ENCODE measurements at regions not wholly inside any gene's neighbourhood (a gene's known extent, or its start where the extent isn't known, plus 50 kb on each side); places are given as distances from the start of the nearest gene placed in this dataset.

- Histone ChIP-seq H3K4me3 (no peak overlapping the region), H3K9me3 (peaks cover 13 to 100% (median 87%) of the 10 kb centered on the region in 4 donors), H3K27me3 (no peaks in the 10 kb centered on the region), H3K27ac (no peak overlapping the region), H3K36me3 (peaks cover 10 to 100% (median 68%) of the 10 kb centered on the region in 3 donors), H3K4me1 (no peaks in the 10 kb centered on the region)
- DNase-seq (ENCODE audit: low spot score in 2 of 2), result no peak
- WGBS, 2 donors, result 90 to 91% methylated on average over 15 to 18 of the region's 18 CpGs
- TF ChIP-seq POLR2A (IDR thresholded peaks at IDR 0.05) (no peak), EP300 (IDR thresholded peaks at IDR 0.05) (no peak), CTCF (IDR thresholded peaks at IDR 0.05) (no peak)
These were observed 103.4 kb downstream of the SNRPN start for GRCh38 chr15:25058080-25058785.

- WGBS, 2 donors, result 90 to 94% methylated on average over 20 of the region's 20 CpGs
- no peak for TF ChIP-seq POLR2A (IDR thresholded peaks at IDR 0.05)
- TF ChIP-seq EP300 (IDR thresholded peaks at IDR 0.05), result no peak
- TF ChIP-seq CTCF (IDR thresholded peaks at IDR 0.05), result no peak
These were observed 105.1 kb downstream of the SNRPN start for GRCh38 chr15:25059698-25060471.

GRCh38 chr15:25060472-25060803, 105.7 kb downstream of the SNRPN start:
- 83 to 94% methylated on average over 6 to 8 of the region's 8 CpGs for WGBS, 2 donors
- H3K36me3 ChIP-seq, result peaks cover 17 to 100% (median 71%) of the 10 kb centered on the region in 3 donors
- DNase-seq (ENCODE audit: low spot score in 2 of 2), result no peak
- H3K9me3 ChIP-seq, result peaks cover 13 to 100% (median 87%) of the 10 kb centered on the region in 4 donors
- no peaks in the 10 kb centered on the region for H3K27me3 ChIP-seq
- H3K27ac ChIP-seq, result no peak overlapping the region
- H3K4me1 ChIP-seq, result no peaks in the 10 kb centered on the region
- no peak overlapping the region for H3K4me3 ChIP-seq
- TF ChIP-seq POLR2A (IDR thresholded peaks at IDR 0.05) (no peak), CTCF (IDR thresholded peaks at IDR 0.05) (no peak), EP300 (IDR thresholded peaks at IDR 0.05) (no peak)

More at GRCh38 chr15:25059698-25060471, 105.1 kb downstream of the SNRPN start:
- no peaks in the 10 kb centered on the region for H3K4me1 ChIP-seq
- H3K27ac ChIP-seq, result no peak overlapping the region
- peaks cover 13 to 100% (median 87%) of the 10 kb centered on the region in 4 donors for H3K9me3 ChIP-seq
- H3K36me3 ChIP-seq, result peaks cover 14 to 100% (median 70%) of the 10 kb centered on the region in 3 donors
- H3K27me3 ChIP-seq, result no peaks in the 10 kb centered on the region
- no peak overlapping the region for H3K4me3 ChIP-seq
- DNase-seq (ENCODE audit: low spot score in 2 of 2), result no peak

DNA sequence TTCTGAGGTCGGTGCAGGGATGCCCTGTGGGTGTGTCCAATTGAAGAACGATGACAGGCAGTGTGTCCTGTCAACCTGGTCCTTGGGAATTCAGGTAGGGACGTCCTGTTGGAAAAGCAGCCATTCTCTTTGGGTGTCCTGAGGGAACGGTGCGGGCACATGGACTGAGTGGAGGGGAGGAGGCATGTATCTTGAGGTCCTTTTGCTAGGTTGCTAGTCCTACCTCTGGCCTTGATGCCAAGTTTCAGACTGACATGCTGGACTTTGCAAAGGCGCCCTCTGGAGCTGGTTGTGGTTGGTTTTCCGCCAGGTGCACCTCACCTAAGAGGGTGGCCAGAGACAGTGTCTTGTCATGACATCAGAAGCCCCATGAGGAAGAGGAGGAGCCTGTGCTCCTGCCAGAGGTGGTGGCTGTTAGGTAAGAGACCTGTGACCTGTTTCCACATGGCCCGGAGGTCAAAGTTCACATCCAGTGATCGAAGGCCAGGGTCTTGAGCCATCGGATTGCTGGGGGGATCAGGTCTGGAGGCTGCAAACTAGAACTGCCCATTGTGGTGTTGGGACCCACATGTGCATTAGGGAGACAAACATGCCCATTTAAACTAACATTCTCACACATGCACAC, 106.3 kb downstream of the SNRPN start:
- Histone ChIP-seq H3K27ac (no peak overlapping the region), H3K36me3 (peaks cover 14 to 100% (median 71%) of the 10 kb centered on the region in 3 donors), H3K9me3 (peaks cover 13 to 100% (median 85%) of the 10 kb centered on the region in 4 donors), H3K4me3 (no peak overlapping the region), H3K27me3 (no peaks in the 10 kb centered on the region), H3K4me1 (no peaks in the 10 kb centered on the region)
- TF ChIP-seq CTCF (IDR thresholded peaks at IDR 0.05) (no peak), POLR2A (IDR thresholded peaks at IDR 0.05) (no peak), EP300 (IDR thresholded peaks at IDR 0.05) (no peak)
- WGBS, 2 donors, result 84 to 90% methylated on average over 9 to 10 of the region's 10 CpGs
- DNase-seq (ENCODE audit: low spot score in 2 of 2), result no peak

Data from tibial nerve (tissue), 4 donors.